ENCODE measurements at regions not wholly inside any gene's neighbourhood (a gene's known extent, or its start where the extent isn't known, plus 50 kb on each side); places are given as distances from the start of the nearest gene placed in this dataset.
A peak's percentile ranks its signal among the peaks of the same experiment; 100 is the strongest.
"Not testable (repeated sequence)": the region's sequence is repeated elsewhere in the genome, so short reads cannot be mapped to it uniquely, and the experiment has no call there.

GRCh38 chr15:81880314-81880713 is 165.5 kb downstream of the MEX3B start (continued):
- TF ChIP-seq ZNF197 (CRISPR knock-in tag; IDR thresholded peaks at IDR 0.05; ENCODE audit: low read depth) (no peak), POLR2AphosphoS2 (IDR thresholded peaks at IDR 0.05; ENCODE audit: low read length) (no peak)

- DNase-seq (ENCODE audit: extremely low read depth in 1 of 4, low spot score in 3 of 4); H3K9me1 ChIP-seq (ENCODE audit: control insufficient read depth, insufficient read depth, low read length); FAIRE-seq; H3K9ac ChIP-seq (ENCODE audit: insufficient read depth in 1 of 2, low read depth in 2 of 2, low read length in 2 of 2); H3K9me3 ChIP-seq (replicated peaks; ENCODE audit: control insufficient read depth, insufficient read depth, low read depth, low read length); POLR2A ChIA-PET; BruUV-seq (replicated peaks); CTCF ChIA-PET (ENCODE audit: low intra/inter-chr PET ratio); H3K27me3 ChIP-seq (ENCODE audit: control insufficient read depth in 2 of 2, insufficient read depth in 2 of 2, low read length in 2 of 2); H3K36me3 ChIP-seq (ENCODE audit: control insufficient read depth, insufficient read depth, low read length); ATAC-seq; in situ Hi-C loops (cut with MboI); H3K4me3 ChIP-seq; intact Hi-C loops (cut with micrococcal nuclease); H2AFZ ChIP-seq (ENCODE audit: low read depth, low read length); H3K27ac ChIP-seq (ENCODE audit: extremely low read depth, low read depth, low read length); H3K4me1 ChIP-seq (replicated peaks in 1 of 2; ENCODE audit: control insufficient read depth in 2 of 2, insufficient read depth in 2 of 2, low read length in 2 of 2); H3K4me2 ChIP-seq (ENCODE audit: insufficient read depth, low read length); H4K20me1 ChIP-seq (replicated peaks; ENCODE audit: control insufficient read depth, insufficient read depth, low read length); H3K79me2 ChIP-seq (ENCODE audit: control insufficient read depth, insufficient read depth, low read length): not testable (repeated sequence)
- peak in 1 of 2 experiments; percentile 97 for TF ChIP-seq AFF1 (IDR thresholded peaks at IDR 0.05; ENCODE audit: low read depth in 1 of 2, partially characterized antibody in 2 of 2)
- WGBS (ENCODE audit: insufficient coverage, low coverage, missing lambda C conversion rate): no CpG with 5 or more reads among the region's 1 CpG
Observed at GRCh38 chr15:81875717-81876116, 170.1 kb downstream of the MEX3B start.
